Stimulated activated CD8-positive, alpha-beta memory T cell treated with anti-CD3 and anti-CD28 coated beads, Interleukin-7, amount 100 ng/mL, for 48 hours (primary cell): ENCODE measurements at regions not wholly inside any gene's neighbourhood (a gene's known extent, or its start where the extent isn't known, plus 50 kb on each side); places are given as distances from the start of the nearest gene placed in this dataset.

Experiments used
- DNase-seq, 2 donors: peaks; one replicate each; pipeline ENCODE4 v3.0.0-alpha.2; 2020; ENCODE audit warnings: low read depth in 1 of 2; ENCODE audit errors: extremely low read depth in 1 of 2

GRCh38 chr13:64075543-64076271, 2660.1 kb upstream of the PCDH20 start:
- DNase-seq, result no peak

DNA sequence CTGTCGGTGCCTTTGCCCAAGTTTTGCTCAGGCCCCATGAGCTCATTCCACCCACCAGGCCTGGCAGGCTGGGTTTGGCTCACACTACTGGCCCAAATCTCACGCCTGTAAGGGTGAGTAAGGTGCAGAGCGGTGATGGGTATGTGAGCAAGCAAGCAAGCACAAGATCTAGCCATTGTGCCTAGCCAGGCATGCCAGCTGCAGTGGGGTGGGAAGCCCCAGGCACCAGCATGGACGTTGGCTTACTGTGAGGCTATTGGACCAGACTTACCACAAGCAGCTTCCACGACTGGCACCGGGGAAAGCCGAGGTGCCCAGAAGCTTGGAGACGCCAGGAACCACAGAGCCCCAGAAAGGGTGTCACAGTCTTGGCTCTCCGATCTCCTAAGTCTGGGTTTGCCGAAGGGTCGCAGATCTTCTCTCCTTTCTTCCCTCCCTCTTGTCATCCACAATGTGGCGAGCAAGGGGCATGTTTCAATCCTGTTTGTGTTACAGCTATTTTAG, 2659.4 kb upstream of the PCDH20 start:
- no peak for DNase-seq

DNA sequence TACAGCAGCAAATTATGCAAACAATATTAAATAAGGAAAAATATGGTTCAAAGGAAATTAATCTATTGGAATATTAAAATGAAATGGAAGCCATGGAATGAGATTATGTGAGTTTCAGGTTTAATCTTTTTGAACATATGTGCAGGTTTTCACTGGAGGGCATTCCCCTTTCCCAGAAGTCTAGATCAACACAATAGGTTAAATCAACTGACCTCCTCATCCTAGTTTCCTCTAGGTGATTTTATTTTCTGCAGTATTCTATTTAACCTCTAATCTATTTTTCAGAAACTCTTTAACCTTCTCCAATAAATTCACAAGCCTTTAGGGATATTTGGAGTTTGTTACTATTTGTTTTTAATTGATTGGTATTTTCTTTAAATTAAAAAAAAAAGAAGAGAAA, 2657.6 kb upstream of the PCDH20 start:
- DNase-seq, result no peak

- no peak for DNase-seq
Observed at GRCh38 chr13:64071352-64071751, 2655.7 kb upstream of the PCDH20 start.

- DNase-seq, result no peak
Observed at GRCh38 chr13:64069892-64070291, 2654.2 kb upstream of the PCDH20 start.

GRCh38 chr13:64066711-64067110, 2651.1 kb upstream of the PCDH20 start:
- DNase-seq, result no peak

- no peak for DNase-seq
Observed at GRCh38 chr13:64061649-64062048, 2646.0 kb upstream of the PCDH20 start.

DNA sequence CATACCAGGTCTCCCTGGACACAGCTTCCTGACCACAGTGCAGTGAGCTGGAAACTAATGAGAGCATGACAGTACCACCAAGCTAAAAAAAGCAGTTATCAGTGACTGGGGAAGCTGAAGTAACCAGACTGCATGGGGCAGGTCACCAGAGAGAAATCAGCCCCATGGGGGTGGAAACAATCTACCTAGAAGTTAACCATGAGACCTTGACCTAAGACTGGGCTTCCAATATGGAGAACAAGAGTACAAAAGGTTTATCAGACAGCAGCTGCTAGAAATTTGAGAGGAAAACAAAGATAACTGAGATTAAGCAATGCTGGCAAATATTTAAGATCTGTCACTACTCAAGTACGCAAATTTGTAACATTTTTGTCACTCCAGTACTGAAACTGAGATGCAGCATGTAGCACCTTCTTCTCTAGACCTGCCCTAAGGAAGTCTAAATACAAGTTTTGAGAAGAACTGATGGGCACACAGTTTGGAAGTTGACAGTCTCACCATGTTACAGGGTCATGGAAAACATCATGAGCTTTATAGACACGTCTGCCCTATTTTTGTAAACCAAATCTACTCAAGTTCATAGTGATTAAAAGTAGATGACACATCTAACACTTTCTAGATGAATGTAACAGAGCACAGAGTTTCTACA, 2641.8 kb upstream of the PCDH20 start:
- DNase-seq, result no peak

DNA sequence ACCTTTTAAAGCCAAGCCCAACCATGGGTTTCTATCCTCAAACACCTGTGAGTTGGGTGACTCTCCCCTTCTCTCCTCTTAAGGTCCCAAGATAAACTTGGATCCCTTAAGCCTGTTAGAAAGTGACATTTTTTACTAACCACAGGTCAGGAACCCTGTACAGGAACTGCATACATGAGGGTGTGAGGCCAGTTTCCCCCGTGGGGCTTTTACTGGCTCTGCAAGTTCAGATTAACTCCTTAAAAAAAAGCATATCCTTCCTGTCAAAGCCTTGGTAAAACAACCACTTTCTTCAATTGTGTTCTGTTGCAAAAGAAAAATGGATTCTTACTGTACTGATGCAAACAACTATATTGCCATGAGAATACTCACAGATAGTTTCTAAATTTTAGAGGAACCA, 2638.7 kb upstream of the PCDH20 start:
- no peak for DNase-seq

DNA sequence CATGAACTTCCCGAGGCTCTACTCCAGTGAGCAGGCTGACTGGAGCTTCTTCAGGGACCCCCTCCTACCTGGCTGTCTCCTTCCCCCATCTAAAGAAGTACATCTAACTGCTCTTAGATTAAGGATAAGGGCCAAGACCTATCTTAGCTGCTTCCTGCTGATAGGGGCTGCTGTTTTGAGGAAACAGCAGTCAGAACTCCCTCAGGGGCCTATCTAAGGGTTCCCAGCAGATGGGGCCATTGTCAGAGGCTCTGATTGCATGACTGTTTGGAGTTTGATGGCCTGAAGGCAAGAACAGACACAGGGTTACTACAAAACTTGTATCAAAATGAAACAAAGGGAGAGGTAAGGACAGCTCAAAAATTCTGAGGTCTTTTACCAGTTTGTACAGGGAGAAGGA, 2636.9 kb upstream of the PCDH20 start:
- no peak for DNase-seq

DNA sequence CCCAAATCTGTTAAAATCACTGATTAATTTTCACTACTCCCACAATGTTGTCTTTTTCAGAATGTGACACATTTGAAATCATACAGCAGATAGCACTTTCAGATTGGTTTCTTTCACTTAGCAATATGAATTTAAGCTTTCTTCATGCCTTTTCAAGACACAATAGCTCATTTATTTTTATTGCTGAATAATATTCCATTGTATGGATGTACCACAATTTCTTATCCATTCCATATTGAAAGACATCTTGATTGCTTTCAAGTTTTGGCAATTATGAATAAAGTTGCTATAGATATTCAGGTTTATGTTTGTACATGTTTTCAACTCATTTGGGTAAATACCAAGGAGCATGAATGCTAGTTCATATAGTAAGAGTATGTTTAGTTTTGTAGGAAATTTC, 2635.6 kb upstream of the PCDH20 start:
- no peak for DNase-seq

DNA sequence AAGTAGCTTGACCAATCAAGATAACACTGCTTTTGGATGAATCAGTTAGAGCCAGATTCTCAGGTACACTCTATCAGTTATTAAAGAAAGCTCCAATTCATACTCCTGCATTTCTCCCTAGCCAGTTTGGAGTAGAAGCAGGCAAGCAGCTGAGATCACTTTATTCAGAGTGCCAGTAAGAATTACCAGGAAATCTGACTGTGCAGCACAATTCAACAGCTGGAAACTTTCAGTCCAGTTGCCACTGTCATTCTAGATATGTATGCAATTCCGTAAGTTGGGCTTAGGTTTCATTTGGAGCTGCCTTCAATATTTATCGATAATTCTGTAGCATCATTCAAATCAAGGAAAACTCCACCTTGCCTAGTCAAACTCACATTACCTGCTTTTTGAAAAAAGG, 2625.6 kb upstream of the PCDH20 start:
- DNase-seq, result no peak

GRCh38 chr13:64033921-64034320, 2618.3 kb upstream of the PCDH20 start:
- no peak for DNase-seq

DNA sequence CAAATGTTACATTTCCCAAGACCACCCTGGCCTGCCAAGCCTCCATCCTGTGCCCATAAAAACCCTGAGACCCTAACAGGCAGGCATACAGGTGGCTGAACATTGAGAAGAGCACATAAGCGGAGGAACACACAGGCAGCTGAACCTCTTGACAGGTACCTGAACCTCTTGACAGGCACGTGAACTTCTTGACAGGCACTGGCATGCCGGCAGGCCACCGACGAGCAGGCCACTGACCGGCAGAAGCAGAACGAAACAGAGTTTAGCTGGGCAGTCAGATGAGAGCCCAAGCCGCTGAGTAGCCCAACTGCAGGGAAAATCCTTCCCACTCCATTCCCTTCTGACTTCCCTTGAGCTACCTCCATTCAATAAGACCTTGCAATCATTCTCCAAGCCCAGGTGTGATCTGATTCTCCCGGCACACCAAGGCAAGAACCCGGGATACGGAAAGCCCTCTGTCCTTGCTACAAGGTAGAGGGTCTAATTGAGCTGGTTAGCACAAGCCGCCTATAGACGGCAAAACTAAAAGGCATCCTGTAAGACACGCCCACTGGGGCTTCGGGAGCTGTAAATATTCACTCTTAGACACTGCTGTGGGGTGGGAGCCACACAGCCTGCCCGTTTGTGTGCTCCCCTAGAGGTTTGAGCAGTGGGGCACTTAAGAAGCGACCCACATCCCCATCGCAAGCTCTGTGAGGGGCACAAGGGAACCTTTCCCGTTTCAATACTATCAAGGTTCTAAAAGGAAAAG, 2613.9 kb upstream of the PCDH20 start:
- DNase-seq, result no peak

- DNase-seq, result no peak
Observed at GRCh38 chr13:64028551-64028950, 2612.9 kb upstream of the PCDH20 start.

DNA sequence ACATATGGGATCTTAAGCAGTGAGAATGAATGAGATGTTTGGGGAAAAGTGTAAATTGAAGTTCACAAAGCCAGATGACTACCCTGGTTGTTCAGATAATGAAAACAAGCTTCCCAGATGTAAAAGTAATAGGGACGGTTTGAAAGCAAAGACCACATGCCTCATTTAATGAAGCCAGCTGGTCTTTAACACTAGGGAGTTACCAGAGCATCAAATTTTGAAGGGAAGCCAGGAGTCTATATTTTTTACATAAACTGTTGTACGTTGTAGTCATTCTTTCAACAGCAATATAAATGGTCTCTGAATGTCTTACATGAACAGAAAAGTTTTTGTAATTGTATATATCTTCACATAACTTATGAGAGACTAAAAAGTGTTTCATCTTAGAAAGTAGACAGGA, 2604.5 kb upstream of the PCDH20 start:
- DNase-seq, result no peak

DNA sequence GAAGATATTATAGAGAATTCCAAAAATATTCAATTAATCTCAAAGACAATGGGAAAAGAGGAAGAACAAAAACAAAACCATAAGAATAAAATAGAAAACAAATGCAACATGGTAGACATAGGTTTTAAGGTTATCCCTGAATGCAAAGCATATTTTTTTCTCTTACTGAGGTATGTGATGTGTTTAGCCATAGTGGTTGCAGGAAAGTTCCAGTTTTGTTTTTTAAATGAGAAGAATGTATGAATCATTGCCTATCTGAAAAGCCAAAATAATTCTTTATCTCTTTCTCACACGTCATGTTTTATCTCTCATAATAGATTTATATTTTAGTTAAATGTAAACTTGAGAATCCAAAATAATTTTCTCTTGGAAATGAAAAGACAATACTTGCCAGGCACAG, 2591.7 kb upstream of the PCDH20 start:
- DNase-seq, result no peak

DNA sequence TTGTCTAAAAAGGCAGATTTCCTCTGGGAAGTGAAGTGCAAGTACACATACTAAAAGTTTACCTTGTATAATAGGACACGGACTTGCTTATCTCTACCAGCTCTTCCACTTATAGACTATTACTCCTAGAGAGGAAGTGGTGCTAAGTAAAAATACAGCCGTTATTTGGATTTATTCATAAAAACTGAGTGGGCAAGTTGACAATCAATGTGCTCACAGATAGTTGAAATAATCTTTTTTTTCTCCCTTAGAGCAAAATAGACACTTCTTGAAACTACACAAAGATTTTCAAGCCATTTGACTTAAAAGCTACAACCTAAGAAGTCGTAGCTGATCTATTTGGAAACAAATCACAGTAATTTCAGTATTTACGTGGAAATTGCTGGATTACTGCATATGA, 2584.7 kb upstream of the PCDH20 start:
- DNase-seq, result no peak

- no peak for DNase-seq
Observed at GRCh38 chr13:63999614-64000305, 2584.1 kb upstream of the PCDH20 start.

DNA sequence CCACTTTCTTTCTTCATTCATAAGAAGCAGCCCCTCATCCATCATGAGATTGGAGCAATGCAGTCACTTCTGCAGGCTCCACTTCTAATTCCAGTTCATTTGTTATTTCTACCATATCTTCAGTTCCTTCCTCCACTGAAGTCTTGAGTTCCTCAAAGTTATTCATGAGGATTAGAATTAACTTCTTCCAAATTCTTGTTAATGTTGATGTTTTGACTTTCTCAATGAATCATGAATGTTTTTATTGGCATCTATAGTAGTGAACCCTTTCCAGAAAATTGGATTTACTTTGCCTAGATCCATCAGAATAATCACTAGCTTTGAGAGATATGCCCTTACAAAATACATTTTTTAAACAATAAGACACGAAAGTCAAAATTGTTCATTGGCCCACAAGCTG, 2567.7 kb upstream of the PCDH20 start:
- DNase-seq, result no peak

DNA sequence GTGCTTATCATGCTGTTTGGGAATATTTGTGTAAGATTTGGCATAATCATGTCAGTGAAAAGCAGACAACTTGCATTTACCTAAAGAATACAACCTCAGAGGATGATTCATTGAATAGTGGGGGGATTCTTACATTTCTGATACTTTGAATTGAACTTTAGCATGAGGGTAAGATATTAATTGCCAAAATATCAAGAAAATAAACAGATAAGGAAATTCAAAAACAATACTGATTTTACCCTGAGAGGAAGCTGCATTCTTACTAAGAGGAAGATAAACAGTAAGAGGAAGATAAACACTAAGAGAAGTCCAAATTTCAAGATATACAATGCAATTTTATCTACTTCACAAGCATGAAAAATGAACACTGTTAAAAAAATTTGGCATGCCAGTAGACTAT, 2564.3 kb upstream of the PCDH20 start:
- no peak for DNase-seq
